GM12878 (cell line): ENCODE measurements at regions not wholly inside any gene's neighbourhood (a gene's known extent, or its start where the extent isn't known, plus 50 kb on each side); places are given as distances from the start of the nearest gene placed in this dataset.

ENCODE experiments used
- EZH2 ChIP-seq: IDR thresholded peaks from 2 replicates; pipeline ENCODE4 v1.6.1; 2012; ENCODE audit warnings: low read depth, mild to moderate bottlenecking, control low read depth, inconsistent platforms, low read length, borderline replicate concordance; ENCODE audit not compliant: control insufficient read depth
- FOXM1 ChIP-seq: IDR thresholded peaks from 2 replicates; pipeline ENCODE4 v1.6.1; 2012; ENCODE audit warnings: low read depth, mild to moderate bottlenecking, inconsistent platforms, low read length, moderate library complexity
- HDAC2 ChIP-seq: fragments of 200-600 bp; sonication (generic); IDR thresholded peaks from 2 replicates; pipeline ENCODE4 v1.6.1; 2017
- JUND ChIP-seq: IDR thresholded peaks from 2 replicates; pipeline ENCODE4 v1.6.1; 2012; ENCODE audit warnings: low read depth, mild to moderate bottlenecking, low read length, improper control_type of control experiment, moderate library complexity
- REST ChIP-seq: IDR thresholded peaks from 2 replicates; pipeline ENCODE4 v1.6.1; 2012; ENCODE audit warnings: mild to moderate bottlenecking, low read depth, low read length
- SREBF1 ChIP-seq: IDR thresholded peaks from 2 replicates; pipeline ENCODE4 v1.6.1; 2012; ENCODE audit warnings: mild to moderate bottlenecking, low read length
- TF ChIP-seq, protein P1 (sequence below), 3 experiments: IDR thresholded peaks in 2 of 3; conservative IDR thresholded peaks in 1 of 3; 2 replicates each; pipeline ENCODE4 v1.5.1; 2011; ENCODE audit warnings: low read depth in 3 of 3, low read length in 3 of 3, mild to moderate bottlenecking in 3 of 3, control low read depth in 2 of 3, moderate library complexity in 2 of 3, inconsistent platforms in 1 of 3, mixed read lengths in 1 of 3; ENCODE audit not compliant: control insufficient read depth in 2 of 3, insufficient read depth in 1 of 3; ENCODE audit errors: extremely low read depth in 1 of 3

- TF ChIP-seq REST (no peak), HDAC2 (no peak), FOXM1 (no peak), SREBF1 (no peak), EZH2 (no peak), JUND (no peak)
- TF ChIP-seq, protein P1, sequence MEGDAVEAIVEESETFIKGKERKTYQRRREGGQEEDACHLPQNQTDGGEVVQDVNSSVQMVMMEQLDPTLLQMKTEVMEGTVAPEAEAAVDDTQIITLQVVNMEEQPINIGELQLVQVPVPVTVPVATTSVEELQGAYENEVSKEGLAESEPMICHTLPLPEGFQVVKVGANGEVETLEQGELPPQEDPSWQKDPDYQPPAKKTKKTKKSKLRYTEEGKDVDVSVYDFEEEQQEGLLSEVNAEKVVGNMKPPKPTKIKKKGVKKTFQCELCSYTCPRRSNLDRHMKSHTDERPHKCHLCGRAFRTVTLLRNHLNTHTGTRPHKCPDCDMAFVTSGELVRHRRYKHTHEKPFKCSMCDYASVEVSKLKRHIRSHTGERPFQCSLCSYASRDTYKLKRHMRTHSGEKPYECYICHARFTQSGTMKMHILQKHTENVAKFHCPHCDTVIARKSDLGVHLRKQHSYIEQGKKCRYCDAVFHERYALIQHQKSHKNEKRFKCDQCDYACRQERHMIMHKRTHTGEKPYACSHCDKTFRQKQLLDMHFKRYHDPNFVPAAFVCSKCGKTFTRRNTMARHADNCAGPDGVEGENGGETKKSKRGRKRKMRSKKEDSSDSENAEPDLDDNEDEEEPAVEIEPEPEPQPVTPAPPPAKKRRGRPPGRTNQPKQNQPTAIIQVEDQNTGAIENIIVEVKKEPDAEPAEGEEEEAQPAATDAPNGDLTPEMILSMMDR (IDR thresholded peaks at IDR 0.05 in 2 of 3, conservative IDR thresholded peaks at IDR 0.05 in 1 of 3; ENCODE audit: control insufficient read depth in 2 of 3, extremely low read depth in 1 of 3, insufficient read depth in 1 of 3, low read depth in 3 of 3, low read length in 3 of 3), result no peak
Measured at GRCh38 chr7:47633134-47633533, 51.2 kb upstream of the TNS3 start.
